Liver (tissue), 8 donors: ENCODE measurements at regions not wholly inside any gene's neighbourhood (a gene's known extent, or its start where the extent isn't known, plus 50 kb on each side); places are given as distances from the start of the nearest gene placed in this dataset.

Source experiments
- DNase-seq: peaks from one replicate; pipeline ENCODE4 v3.0.0-alpha.2; 2017; ENCODE audit warnings: low spot score
- H3K27ac ChIP-seq, 2 donors: one replicate each; pipeline ENCODE4 v1.7.0; 2013; ENCODE audit warnings: inconsistent platforms in 2 of 2, low read length in 2 of 2, control low read depth in 1 of 2, low read depth in 1 of 2, mild to moderate bottlenecking in 1 of 2
- H3K27me3 ChIP-seq, 4 donors: one replicate each; pipeline versions ENCODE4 v1.6.1 to v1.7.0; 2013; ENCODE audit warnings: low read length in 3 of 4, inconsistent platforms in 1 of 4, mild to moderate bottlenecking in 1 of 4, moderate library complexity in 1 of 4; ENCODE audit not compliant: control insufficient read depth in 4 of 4, insufficient read depth in 4 of 4
- H3K36me3 ChIP-seq, 4 donors: one replicate each; pipeline versions ENCODE4 v1.6.1 to v1.7.0; 2013; ENCODE audit warnings: low read length in 3 of 4, mild to moderate bottlenecking in 3 of 4, low read depth in 1 of 4, moderate library complexity in 1 of 4; ENCODE audit not compliant: control insufficient read depth in 4 of 4, insufficient read depth in 3 of 4
- H3K4me1 ChIP-seq, 4 donors: one replicate each; pipeline versions ENCODE4 v1.6.1 to v1.7.0; 2013; ENCODE audit warnings: low read length in 3 of 4, mild to moderate bottlenecking in 3 of 4, moderate library complexity in 1 of 4; ENCODE audit not compliant: control insufficient read depth in 4 of 4, insufficient read depth in 4 of 4
- H3K4me3 ChIP-seq, 3 donors: one replicate each; pipeline versions ENCODE4 v1.6.1 to v1.7.0; 2013; ENCODE audit warnings: low read length in 3 of 3, control low read depth in 1 of 3, low read depth in 1 of 3, mild to moderate bottlenecking in 1 of 3
- H3K9ac ChIP-seq, 2 donors: one replicate each; pipeline ENCODE4 v1.7.0; 2013; ENCODE audit warnings: low read length in 2 of 2, mild to moderate bottlenecking in 2 of 2, moderate library complexity in 2 of 2, control low read depth in 1 of 2, low read depth in 1 of 2
- H3K9me3 ChIP-seq, 4 donors: one replicate each; pipeline versions ENCODE4 v1.6.1 to v1.7.0; 2013; ENCODE audit warnings: low read length in 3 of 4; ENCODE audit not compliant: control insufficient read depth in 4 of 4
- ATF3 ChIP-seq: IDR thresholded peaks from 2 replicates; pipeline ENCODE4 v1.6.1; 2016; ENCODE audit warnings: antibody characterized with exemption
- CTCF ChIP-seq: fragments of 150-350 bp; IDR thresholded peaks from 2 replicates; pipeline ENCODE4 v1.5.1; 2017; ENCODE audit warnings: improper control_type of control experiment, low read depth, low read length; ENCODE audit not compliant: missing input control
- EGR1 ChIP-seq, 2 donors: IDR thresholded peaks; 2 replicates each; pipeline ENCODE4 v1.6.1; 2016 to 2018; ENCODE audit warnings: antibody characterized with exemption in 2 of 2, low read depth in 2 of 2
- FOXA1 ChIP-seq: IDR thresholded peaks from 2 replicates; pipeline ENCODE4 v1.6.1; 2016; ENCODE audit warnings: antibody characterized with exemption
- HNF4A ChIP-seq, 2 donors: conservative IDR thresholded peaks; 2 replicates each; pipeline ENCODE4 v1.6.1; 2016; ENCODE audit warnings: antibody characterized with exemption in 2 of 2, mild to moderate bottlenecking in 2 of 2
- HNF4G ChIP-seq: IDR thresholded peaks from 2 replicates; pipeline ENCODE4 v1.6.1; 2016; ENCODE audit warnings: antibody characterized with exemption
- JUND ChIP-seq, 2 donors: IDR thresholded peaks; 2 replicates each; pipeline ENCODE4 v1.6.1; 2016; ENCODE audit warnings: antibody characterized with exemption in 2 of 2
- MAX ChIP-seq: IDR thresholded peaks from 2 replicates; pipeline ENCODE4 v1.6.1; 2016; ENCODE audit warnings: antibody characterized with exemption
- RAD21 ChIP-seq, 2 donors: IDR thresholded peaks; 2 replicates each; pipeline ENCODE4 v1.6.1; 2016; ENCODE audit warnings: antibody characterized with exemption in 2 of 2, mild to moderate bottlenecking in 2 of 2
- RXRA ChIP-seq, 2 donors: IDR thresholded peaks; 2 replicates each; pipeline ENCODE4 v1.6.1; 2017 to 2018; ENCODE audit warnings: antibody characterized with exemption in 2 of 2, mild to moderate bottlenecking in 1 of 2
- TAF1 ChIP-seq: conservative IDR thresholded peaks from 2 replicates; pipeline ENCODE4 v1.6.1; 2016; ENCODE audit warnings: antibody characterized with exemption, mild to moderate bottlenecking
- YY1 ChIP-seq: IDR thresholded peaks from 2 replicates; pipeline ENCODE4 v1.6.1; 2016; ENCODE audit warnings: antibody characterized with exemption, mild to moderate bottlenecking
- ZBTB33 ChIP-seq: IDR thresholded peaks from 2 replicates; pipeline ENCODE4 v1.6.1; 2016; ENCODE audit warnings: antibody characterized with exemption
- WGBS: extraction: QIAGEN DNeasy Blood & Tissue Kit; methylation state at CpG from one replicate; pipeline ENCODE4 v1.1.7; 2013; 5-methylcytosine and 5-hydroxymethylcytosine counted together
- donor health status: healthy.
- donor health status: healthy.
- donor health status: healthy.
- donor health status: healthy.
- donor health status: healthy.

GRCh38 chr11:38272376-38272775 lies 1674.3 kb upstream of the RAG2 start (continued):
- no peak for TF ChIP-seq CTCF
- TF ChIP-seq YY1: no peak
- TF ChIP-seq RXRA (IDR thresholded peaks at IDR 0.05): no peak
- no peak for TF ChIP-seq FOXA1
- TF ChIP-seq ZBTB33: no peak

GRCh38 chr11:38266691-38267090 lies 1668.7 kb upstream of the RAG2 start:
- 68% methylated on average over 3 of the region's 3 CpGs for WGBS
- Histone ChIP-seq H3K4me3 (no peak overlapping the region), H3K27me3 (no peaks in the 10 kb centered on the region), H3K36me3 (no peaks in the 10 kb centered on the region), H3K27ac (no peak overlapping the region), H3K4me1 (no peaks in the 10 kb centered on the region), H3K9ac (no peak overlapping the region), H3K9me3 (peaks cover 0 to 6% (median 2%) of the 10 kb centered on the region in 4 donors)
- TF ChIP-seq EGR1 (IDR thresholded peaks at IDR 0.05; ENCODE audit: low read depth in 2 of 2): no peak
- no peak for DNase-seq

GRCh38 chr11:38256436-38256835 lies 1658.4 kb upstream of the RAG2 start:
- TF ChIP-seq ATF3: no peak
- no peak for TF ChIP-seq JUND (IDR thresholded peaks at IDR 0.05)
- no peak for TF ChIP-seq ZBTB33
- no peak for TF ChIP-seq MAX
- no peak for TF ChIP-seq TAF1
- no peak for TF ChIP-seq HNF4G
- TF ChIP-seq HNF4A (conservative IDR thresholded peaks at IDR 0.05): no peak
- TF ChIP-seq EGR1 (IDR thresholded peaks at IDR 0.05; ENCODE audit: low read depth in 2 of 2): no peak
- TF ChIP-seq CTCF: no peak
- TF ChIP-seq RAD21 (IDR thresholded peaks at IDR 0.05): no peak
- no peaks in the 10 kb centered on the region for H3K4me1 ChIP-seq

More at GRCh38 chr11:38256436-38256835, 1658.4 kb upstream of the RAG2 start:
- Histone ChIP-seq H3K9me3 (no peaks in the 10 kb centered on the region), H3K27me3 (no peaks in the 10 kb centered on the region), H3K27ac (no peak overlapping the region), H3K36me3 (no peaks in the 10 kb centered on the region), H3K9ac (no peak overlapping the region), H3K4me3 (no peak overlapping the region)
- DNase-seq: no peak
